ENCODE measurements at regions not wholly inside any gene's neighbourhood (a gene's known extent, or its start where the extent isn't known, plus 50 kb on each side); places are given as distances from the start of the nearest gene placed in this dataset.

DNA sequence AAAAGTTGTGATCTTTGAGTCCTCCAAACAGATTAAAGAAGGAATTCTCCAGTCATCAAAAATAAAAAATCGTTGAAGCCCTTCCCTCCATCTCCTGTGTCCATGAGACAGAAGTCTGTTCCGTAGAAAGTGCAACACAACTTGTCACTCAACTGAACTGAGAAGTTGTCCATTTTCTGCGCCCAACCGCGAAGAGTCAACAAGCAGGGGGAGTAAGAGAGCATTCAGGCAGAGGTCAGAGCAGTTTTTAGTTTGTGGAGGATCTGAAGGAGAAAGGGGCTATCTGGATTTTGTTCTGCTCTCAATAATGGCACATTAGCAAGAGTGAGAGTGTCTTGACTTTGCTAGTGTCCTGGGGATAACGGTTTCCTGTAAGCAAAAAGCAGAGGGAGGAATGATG, 303.9 kb downstream of the ICE1 start:
- TF ChIP-seq, protein P1, sequence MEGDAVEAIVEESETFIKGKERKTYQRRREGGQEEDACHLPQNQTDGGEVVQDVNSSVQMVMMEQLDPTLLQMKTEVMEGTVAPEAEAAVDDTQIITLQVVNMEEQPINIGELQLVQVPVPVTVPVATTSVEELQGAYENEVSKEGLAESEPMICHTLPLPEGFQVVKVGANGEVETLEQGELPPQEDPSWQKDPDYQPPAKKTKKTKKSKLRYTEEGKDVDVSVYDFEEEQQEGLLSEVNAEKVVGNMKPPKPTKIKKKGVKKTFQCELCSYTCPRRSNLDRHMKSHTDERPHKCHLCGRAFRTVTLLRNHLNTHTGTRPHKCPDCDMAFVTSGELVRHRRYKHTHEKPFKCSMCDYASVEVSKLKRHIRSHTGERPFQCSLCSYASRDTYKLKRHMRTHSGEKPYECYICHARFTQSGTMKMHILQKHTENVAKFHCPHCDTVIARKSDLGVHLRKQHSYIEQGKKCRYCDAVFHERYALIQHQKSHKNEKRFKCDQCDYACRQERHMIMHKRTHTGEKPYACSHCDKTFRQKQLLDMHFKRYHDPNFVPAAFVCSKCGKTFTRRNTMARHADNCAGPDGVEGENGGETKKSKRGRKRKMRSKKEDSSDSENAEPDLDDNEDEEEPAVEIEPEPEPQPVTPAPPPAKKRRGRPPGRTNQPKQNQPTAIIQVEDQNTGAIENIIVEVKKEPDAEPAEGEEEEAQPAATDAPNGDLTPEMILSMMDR (IDR thresholded peaks at IDR 0.05): no peak
- TF ChIP-seq POLR2AphosphoS5 (IDR thresholded peaks at IDR 0.05): no peak
- TF ChIP-seq POLR2A (IDR thresholded peaks at IDR 0.05): no peak
